ENCODE measurements at regions not wholly inside any gene's neighbourhood (a gene's known extent, or its start where the extent isn't known, plus 50 kb on each side); places are given as distances from the start of the nearest gene placed in this dataset.

DNA sequence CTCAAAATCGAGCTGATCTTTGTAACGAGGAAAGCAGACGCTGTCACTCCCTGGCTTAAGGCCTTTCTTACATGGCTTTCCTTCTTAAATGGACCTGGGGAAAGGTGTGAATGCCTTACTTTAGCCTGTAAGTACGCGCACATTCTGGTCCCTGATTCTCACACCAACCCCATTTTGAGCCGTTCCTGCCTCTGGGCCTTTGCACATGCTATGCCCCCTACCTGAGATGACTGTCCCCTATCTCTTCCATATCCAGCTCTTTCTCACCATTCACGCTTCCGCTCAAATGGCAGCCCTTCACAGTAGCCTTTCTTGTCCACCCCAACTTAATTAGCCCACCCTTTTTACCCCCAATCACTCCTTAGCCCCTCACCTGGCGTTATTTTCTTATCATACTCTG, 496.7 kb downstream of the SHQ1 start:
- Histone ChIP-seq H4K20me1 (ENCODE audit: insufficient read depth, low read length) (no peaks in the 10 kb centered on the region), H3K4me3 (ENCODE audit: insufficient read depth, low read depth, low read length) (no peak overlapping the region), H3K36me3 (ENCODE audit: insufficient read depth, low read length) (no peaks in the 10 kb centered on the region), H3K4me1 (ENCODE audit: insufficient read depth, low read length) (peaks cover 15% of the 10 kb centered on the region), H3K27ac (ENCODE audit: low read depth, low read length) (no peak overlapping the region), H3K79me2 (ENCODE audit: insufficient read depth, low read length) (no peaks in the 10 kb centered on the region), H3K27me3 (ENCODE audit: insufficient read depth, low read length) (no peaks in the 10 kb centered on the region), H2AFZ (ENCODE audit: low read depth, low read length) (no peak overlapping the region), H3K9ac (ENCODE audit: low read length) (no peak overlapping the region), H3K4me2 (ENCODE audit: low read length) (no peak overlapping the region), H3K9me3 (ENCODE audit: insufficient read depth, low read depth, low read length) (no peaks in the 10 kb centered on the region)
- H3K27ac Mint-ChIP-seq (ENCODE audit: unreplicated experiment), result no peak overlapping the region
- H3K4me3 Mint-ChIP-seq (ENCODE audit: unreplicated experiment), result no peak overlapping the region
- no peak for DNase-seq (ENCODE audit: low read depth)
- FAIRE-seq, result no peak
- H3K27me3 Mint-ChIP-seq (ENCODE audit: low read depth, unreplicated experiment), result peaks cover 15% of the 10 kb centered on the region
- peaks cover 3% of the 10 kb centered on the region for H3K9me3 Mint-ChIP-seq (ENCODE audit: unreplicated experiment)
- peaks cover 3% of the 10 kb centered on the region for H3K4me1 Mint-ChIP-seq (ENCODE audit: low read depth, unreplicated experiment)
- no peaks in the 10 kb centered on the region for H3K36me3 Mint-ChIP-seq (ENCODE audit: low read depth, unreplicated experiment)
- TF ChIP-seq EZH2 (IDR thresholded peaks at IDR 0.05; ENCODE audit: insufficient read depth, low read length), result no peak
- TF ChIP-seq, protein P1, sequence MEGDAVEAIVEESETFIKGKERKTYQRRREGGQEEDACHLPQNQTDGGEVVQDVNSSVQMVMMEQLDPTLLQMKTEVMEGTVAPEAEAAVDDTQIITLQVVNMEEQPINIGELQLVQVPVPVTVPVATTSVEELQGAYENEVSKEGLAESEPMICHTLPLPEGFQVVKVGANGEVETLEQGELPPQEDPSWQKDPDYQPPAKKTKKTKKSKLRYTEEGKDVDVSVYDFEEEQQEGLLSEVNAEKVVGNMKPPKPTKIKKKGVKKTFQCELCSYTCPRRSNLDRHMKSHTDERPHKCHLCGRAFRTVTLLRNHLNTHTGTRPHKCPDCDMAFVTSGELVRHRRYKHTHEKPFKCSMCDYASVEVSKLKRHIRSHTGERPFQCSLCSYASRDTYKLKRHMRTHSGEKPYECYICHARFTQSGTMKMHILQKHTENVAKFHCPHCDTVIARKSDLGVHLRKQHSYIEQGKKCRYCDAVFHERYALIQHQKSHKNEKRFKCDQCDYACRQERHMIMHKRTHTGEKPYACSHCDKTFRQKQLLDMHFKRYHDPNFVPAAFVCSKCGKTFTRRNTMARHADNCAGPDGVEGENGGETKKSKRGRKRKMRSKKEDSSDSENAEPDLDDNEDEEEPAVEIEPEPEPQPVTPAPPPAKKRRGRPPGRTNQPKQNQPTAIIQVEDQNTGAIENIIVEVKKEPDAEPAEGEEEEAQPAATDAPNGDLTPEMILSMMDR (IDR thresholded peaks at IDR 0.05; ENCODE audit: insufficient read depth, low read depth, low read length), result no peak

- Mint-ChIP-seq H3K36me3 (ENCODE audit: low read depth, unreplicated experiment) (no peaks in the 10 kb centered on the region), H3K4me3 (ENCODE audit: unreplicated experiment) (no peak overlapping the region), H3K27me3 (ENCODE audit: low read depth, unreplicated experiment) (peaks cover 15% of the 10 kb centered on the region), H3K27ac (ENCODE audit: unreplicated experiment) (no peak overlapping the region), H3K4me1 (ENCODE audit: low read depth, unreplicated experiment) (peaks cover 7% of the 10 kb centered on the region), H3K9me3 (ENCODE audit: unreplicated experiment) (peaks cover 3% of the 10 kb centered on the region)
- Histone ChIP-seq H3K27me3 (ENCODE audit: insufficient read depth, low read length) (no peaks in the 10 kb centered on the region), H3K36me3 (ENCODE audit: insufficient read depth, low read length) (no peaks in the 10 kb centered on the region), H3K4me2 (ENCODE audit: low read length) (no peak overlapping the region), H4K20me1 (ENCODE audit: insufficient read depth, low read length) (no peaks in the 10 kb centered on the region), H2AFZ (ENCODE audit: low read depth, low read length) (no peak overlapping the region), H3K27ac (ENCODE audit: low read depth, low read length) (no peak overlapping the region), H3K4me1 (ENCODE audit: insufficient read depth, low read length) (peaks cover 20% of the 10 kb centered on the region), H3K9ac (ENCODE audit: low read length) (no peak overlapping the region), H3K79me2 (ENCODE audit: insufficient read depth, low read length) (no peaks in the 10 kb centered on the region), H3K4me3 (ENCODE audit: insufficient read depth, low read depth, low read length) (no peak overlapping the region), H3K9me3 (ENCODE audit: insufficient read depth, low read depth, low read length) (no peaks in the 10 kb centered on the region)
- TF ChIP-seq, protein P1 (IDR thresholded peaks at IDR 0.05; ENCODE audit: insufficient read depth, low read depth, low read length), result no peak
- no peak for TF ChIP-seq EZH2 (IDR thresholded peaks at IDR 0.05; ENCODE audit: insufficient read depth, low read length)
- no peak for DNase-seq (ENCODE audit: low read depth)
- no peak for FAIRE-seq
Observed at GRCh38 chr3:72350761-72351505, 497.3 kb downstream of the SHQ1 start.

- Histone ChIP-seq H3K79me2 (ENCODE audit: insufficient read depth, low read length) (no peaks in the 10 kb centered on the region), H3K9me3 (ENCODE audit: insufficient read depth, low read depth, low read length) (no peaks in the 10 kb centered on the region), H3K4me3 (ENCODE audit: insufficient read depth, low read depth, low read length) (no peak overlapping the region), H4K20me1 (ENCODE audit: insufficient read depth, low read length) (no peaks in the 10 kb centered on the region), H3K27ac (ENCODE audit: low read depth, low read length) (no peak overlapping the region), H3K4me1 (ENCODE audit: insufficient read depth, low read length) (peaks cover 45% of the 10 kb centered on the region), H3K9ac (ENCODE audit: low read length) (no peak overlapping the region), H3K4me2 (ENCODE audit: low read length) (no peak overlapping the region), H2AFZ (ENCODE audit: low read depth, low read length) (no peak overlapping the region), H3K36me3 (ENCODE audit: insufficient read depth, low read length) (no peaks in the 10 kb centered on the region), H3K27me3 (ENCODE audit: insufficient read depth, low read length) (no peaks in the 10 kb centered on the region)
- FAIRE-seq (no peak), DNase-seq (ENCODE audit: low read depth) (no peak)
- no peak for TF ChIP-seq EZH2 (IDR thresholded peaks at IDR 0.05; ENCODE audit: insufficient read depth, low read length)
- TF ChIP-seq, protein P1 (IDR thresholded peaks at IDR 0.05; ENCODE audit: insufficient read depth, low read depth, low read length), result no peak
- no peak overlapping the region for H3K27ac Mint-ChIP-seq (ENCODE audit: unreplicated experiment)
- H3K9me3 Mint-ChIP-seq (ENCODE audit: unreplicated experiment), result peaks cover 2% of the 10 kb centered on the region
- H3K4me3 Mint-ChIP-seq (ENCODE audit: unreplicated experiment), result no peak overlapping the region
- peaks cover 15% of the 10 kb centered on the region for H3K27me3 Mint-ChIP-seq (ENCODE audit: low read depth, unreplicated experiment)
- peaks cover 9% of the 10 kb centered on the region for H3K4me1 Mint-ChIP-seq (ENCODE audit: low read depth, unreplicated experiment)
- H3K36me3 Mint-ChIP-seq (ENCODE audit: low read depth, unreplicated experiment), result no peaks in the 10 kb centered on the region
Observed at GRCh38 chr3:72348357-72348756, 499.9 kb downstream of the SHQ1 start.

Measured in astrocyte (in vitro differentiated cells and primary cell).